ENCODE measurements at regions not wholly inside any gene's neighbourhood (a gene's known extent, or its start where the extent isn't known, plus 50 kb on each side); places are given as distances from the start of the nearest gene placed in this dataset.

GRCh38 chr6:110558575-110558974, 82.2 kb upstream of the SLC22A16 start:
- no peak for TF ChIP-seq CTCF (IDR thresholded peaks at IDR 0.05; ENCODE audit: low read depth, low read length)
- no peak overlapping the region for H3K4me3 ChIP-seq (ENCODE audit: low read depth, low read length)
- in situ Hi-C loops (cut with HindIII; ENCODE audit: low sequenced_read_pairs), result no loop called here
- no peak for DNase-seq (ENCODE audit: low read depth, low spot score)

GRCh38 chr6:110557199-110557598, 80.8 kb upstream of the SLC22A16 start:
- TF ChIP-seq CTCF (IDR thresholded peaks at IDR 0.05; ENCODE audit: low read depth, low read length), result no peak
- DNase-seq (ENCODE audit: low read depth, low spot score), result no peak
- H3K4me3 ChIP-seq (ENCODE audit: low read depth, low read length), result no peak overlapping the region
- in situ Hi-C loops (cut with HindIII; ENCODE audit: low sequenced_read_pairs), result no loop called here

GRCh38 chr6:110556317-110557110, 80.1 kb upstream of the SLC22A16 start:
- no peak for DNase-seq (ENCODE audit: low read depth, low spot score)
- no peak for TF ChIP-seq CTCF (IDR thresholded peaks at IDR 0.05; ENCODE audit: low read depth, low read length)
- in situ Hi-C loops (cut with HindIII; ENCODE audit: low sequenced_read_pairs), result no loop called here
- no peak overlapping the region for H3K4me3 ChIP-seq (ENCODE audit: low read depth, low read length)

- no peak for DNase-seq (ENCODE audit: low read depth, low spot score)
- no peak for TF ChIP-seq CTCF (IDR thresholded peaks at IDR 0.05; ENCODE audit: low read depth, low read length)
- in situ Hi-C loops (cut with HindIII; ENCODE audit: low sequenced_read_pairs), result no loop called here
- no peak overlapping the region for H3K4me3 ChIP-seq (ENCODE audit: low read depth, low read length)
Observed at GRCh38 chr6:110554966-110555460, 78.6 kb upstream of the SLC22A16 start.

- TF ChIP-seq CTCF (IDR thresholded peaks at IDR 0.05; ENCODE audit: low read depth, low read length), result no peak
- in situ Hi-C loops (cut with HindIII; ENCODE audit: low sequenced_read_pairs), result no loop called here
- DNase-seq (ENCODE audit: low read depth, low spot score), result no peak
- no peak overlapping the region for H3K4me3 ChIP-seq (ENCODE audit: low read depth, low read length)
Observed at GRCh38 chr6:110554441-110554840, 78.0 kb upstream of the SLC22A16 start.

GRCh38 chr6:110552901-110553641, 76.7 kb upstream of the SLC22A16 start:
- DNase-seq (ENCODE audit: low read depth, low spot score), result no peak
- no peak overlapping the region for H3K4me3 ChIP-seq (ENCODE audit: low read depth, low read length)
- TF ChIP-seq CTCF (IDR thresholded peaks at IDR 0.05; ENCODE audit: low read depth, low read length), result no peak
- in situ Hi-C loops (cut with HindIII; ENCODE audit: low sequenced_read_pairs), result no loop called here

Data from astrocyte of the spinal cord (primary cell).